ENCODE measurements at regions not wholly inside any gene's neighbourhood (a gene's known extent, or its start where the extent isn't known, plus 50 kb on each side); places are given as distances from the start of the nearest gene placed in this dataset.

DNA sequence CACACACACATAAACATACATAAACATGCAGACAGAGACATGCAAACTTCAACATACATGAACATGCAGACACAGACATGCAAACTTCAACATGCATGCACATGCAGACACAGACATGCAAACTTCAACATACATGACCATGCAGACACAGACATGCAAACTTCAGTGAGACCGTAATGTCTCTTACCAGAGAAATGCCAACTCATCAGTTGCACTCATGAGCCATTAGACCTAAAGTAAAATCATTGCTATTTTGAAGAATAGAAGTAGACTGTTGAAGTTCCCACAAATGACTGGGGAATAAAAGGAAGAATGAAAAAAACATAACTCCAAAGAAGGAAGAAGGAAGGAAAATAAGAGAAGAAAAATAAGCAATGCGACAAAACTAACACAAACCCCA lies 1044.0 kb upstream of the TMEM132C start:
- no peak for DNase-seq

DNA sequence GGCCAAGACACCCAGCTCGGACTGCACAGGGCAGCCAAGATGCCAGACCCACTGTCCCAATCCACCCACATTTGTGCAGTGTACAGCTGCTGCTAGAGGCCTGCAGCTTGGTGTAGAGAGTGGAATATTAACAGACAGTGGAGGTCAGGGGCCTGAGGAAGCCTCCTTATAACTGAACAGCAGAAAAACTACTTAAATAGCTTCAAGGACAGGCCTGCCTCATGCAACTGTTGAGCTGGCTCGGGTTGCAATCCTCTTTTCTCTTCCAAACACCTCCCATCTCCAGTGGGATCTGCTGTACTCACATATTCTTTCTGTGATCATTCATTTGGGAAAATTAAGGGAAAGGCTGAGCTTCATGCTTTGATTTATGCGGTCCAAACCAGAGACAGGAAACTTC lies 1043.2 kb upstream of the TMEM132C start:
- no peak for DNase-seq

DNA sequence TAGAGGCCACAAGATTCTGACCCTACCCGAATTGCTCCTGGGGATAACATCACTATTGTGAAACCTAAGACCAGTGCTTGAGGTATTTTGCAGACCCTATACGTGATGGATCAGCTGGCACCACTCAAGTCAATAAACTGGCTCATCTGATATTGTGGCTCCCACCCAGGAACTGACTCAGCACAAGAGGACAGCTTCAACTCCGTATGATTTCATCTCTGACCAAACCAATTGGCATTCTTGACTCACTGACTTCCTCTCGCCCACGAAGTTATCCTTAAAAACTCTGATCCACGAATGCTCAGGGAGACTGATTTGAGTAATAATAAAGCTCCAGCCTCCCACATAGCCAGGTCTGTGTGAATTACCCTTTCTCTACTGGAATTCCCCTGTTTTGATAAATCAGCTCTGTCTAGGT lies 1036.1 kb upstream of the TMEM132C start:
- DNase-seq: no peak

DNA sequence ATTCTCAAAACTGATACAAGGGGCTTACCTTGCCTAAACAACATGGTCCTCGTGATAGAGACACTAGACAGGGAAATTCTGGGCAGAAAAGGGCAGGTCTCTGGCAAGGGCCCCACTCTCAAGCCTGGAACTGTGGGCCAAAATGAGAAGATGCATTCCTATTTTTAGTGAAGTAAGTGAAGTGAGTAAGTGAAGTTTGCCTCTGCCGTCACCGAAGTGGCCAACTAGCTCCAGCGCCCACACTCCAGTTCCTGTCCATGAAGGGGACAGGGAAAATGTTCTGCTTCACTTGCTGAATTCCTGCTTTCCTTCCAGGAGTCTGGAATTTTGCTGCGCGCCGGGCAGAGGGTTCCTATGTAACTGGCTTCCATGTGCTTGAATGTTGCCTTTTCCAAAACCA lies 1035.6 kb upstream of the TMEM132C start:
- DNase-seq: no peak

GRCh38 chr12:127233016-127233415 lies 1034.0 kb upstream of the TMEM132C start:
- DNase-seq: no peak

GRCh38 chr12:127235761-127236160 lies 1031.2 kb upstream of the TMEM132C start:
- no peak for DNase-seq

GRCh38 chr12:127236491-127236890 lies 1030.5 kb upstream of the TMEM132C start:
- no peak for DNase-seq

DNA sequence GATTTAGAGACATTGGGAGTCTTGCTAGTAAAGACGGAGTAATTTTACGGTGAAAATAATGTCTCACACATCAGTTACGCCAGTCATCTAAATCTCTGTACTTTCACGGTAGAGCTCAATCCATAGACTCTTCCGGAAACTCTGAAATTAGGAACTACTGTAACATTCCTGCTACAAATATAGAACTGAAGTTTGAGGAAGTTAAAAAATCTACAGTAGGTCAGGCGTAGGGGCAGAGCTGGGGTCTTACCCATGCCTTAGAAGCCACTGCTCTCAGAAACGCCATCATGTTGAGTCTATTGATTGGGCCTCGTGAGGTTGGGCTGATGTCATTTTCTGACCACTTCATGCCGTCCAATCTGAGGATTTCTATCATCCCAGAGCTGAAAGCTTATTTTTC lies 1029.8 kb upstream of the TMEM132C start:
- DNase-seq: no peak

- no peak for DNase-seq
Observed at GRCh38 chr12:127238107-127238506, 1028.9 kb upstream of the TMEM132C start.

- no peak for DNase-seq
Observed at GRCh38 chr12:127239781-127240180, 1027.2 kb upstream of the TMEM132C start.

DNA sequence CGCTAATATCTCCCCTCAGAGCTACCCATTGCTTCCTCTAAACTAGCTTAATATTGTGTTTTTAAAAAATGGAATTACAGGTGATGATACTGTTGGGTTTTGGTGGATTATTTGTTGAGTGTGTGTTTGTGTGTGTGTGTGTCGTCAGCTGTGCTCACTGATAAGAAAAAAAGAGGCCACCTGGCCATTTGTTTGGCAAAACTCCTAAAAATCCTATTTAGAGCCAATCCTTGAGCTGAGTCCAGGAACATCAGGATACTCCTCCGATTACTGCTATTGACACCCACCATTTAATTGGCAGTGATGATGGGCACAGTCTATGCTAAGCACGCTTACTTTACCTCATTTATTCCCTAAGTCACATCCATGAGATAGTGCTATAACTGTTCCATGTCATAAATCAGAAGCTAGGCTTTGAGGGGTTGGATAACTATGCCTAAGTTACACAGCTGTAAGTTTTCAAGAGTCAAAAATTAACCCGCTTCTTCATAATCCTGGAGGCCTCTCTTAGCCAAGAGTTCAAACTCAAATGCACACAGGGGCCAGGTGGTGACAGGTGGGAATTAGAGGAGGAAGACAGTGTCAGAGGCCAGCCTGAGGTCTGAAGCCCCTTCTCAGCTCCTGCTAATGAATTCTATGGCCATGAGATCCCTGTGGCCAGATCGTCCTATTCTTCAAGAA lies 1026.6 kb upstream of the TMEM132C start:
- DNase-seq: no peak

DNA sequence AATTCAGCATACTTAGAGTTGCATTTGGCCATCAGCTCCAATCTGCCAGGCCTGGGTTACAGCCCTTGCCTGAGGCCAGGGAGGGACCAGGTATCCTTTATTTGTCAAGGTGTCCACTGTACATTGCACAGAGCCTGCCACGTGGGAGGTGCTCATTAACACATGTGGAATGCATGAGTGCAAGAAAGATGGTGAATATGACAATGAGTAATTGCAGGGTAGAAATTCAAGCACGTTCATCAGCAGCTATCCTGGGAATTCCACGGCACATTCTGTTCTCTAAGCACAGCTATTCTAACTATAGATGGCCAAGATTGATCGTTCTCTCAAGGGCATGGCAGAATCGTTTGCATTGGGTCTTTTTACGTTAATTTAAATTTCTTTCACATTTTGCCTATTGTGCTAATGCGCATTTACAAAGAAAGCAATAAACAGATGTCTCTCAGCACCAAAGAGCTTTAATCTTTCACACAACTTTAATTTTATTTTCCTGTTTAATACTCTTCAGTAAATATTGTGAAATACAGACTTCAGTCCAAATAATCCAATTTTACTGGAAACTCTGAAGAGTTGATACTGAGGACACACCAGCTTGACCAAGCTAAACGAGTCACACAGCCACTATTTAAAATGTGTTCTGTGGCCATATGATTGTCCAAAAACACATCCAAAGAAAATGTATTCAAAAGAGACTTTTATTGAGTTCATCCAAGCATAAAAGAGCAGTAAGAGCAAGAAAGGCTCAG lies 1025.7 kb upstream of the TMEM132C start:
- no peak for DNase-seq

- no peak for DNase-seq
Observed at GRCh38 chr12:127245009-127245408, 1022.0 kb upstream of the TMEM132C start.

DNA sequence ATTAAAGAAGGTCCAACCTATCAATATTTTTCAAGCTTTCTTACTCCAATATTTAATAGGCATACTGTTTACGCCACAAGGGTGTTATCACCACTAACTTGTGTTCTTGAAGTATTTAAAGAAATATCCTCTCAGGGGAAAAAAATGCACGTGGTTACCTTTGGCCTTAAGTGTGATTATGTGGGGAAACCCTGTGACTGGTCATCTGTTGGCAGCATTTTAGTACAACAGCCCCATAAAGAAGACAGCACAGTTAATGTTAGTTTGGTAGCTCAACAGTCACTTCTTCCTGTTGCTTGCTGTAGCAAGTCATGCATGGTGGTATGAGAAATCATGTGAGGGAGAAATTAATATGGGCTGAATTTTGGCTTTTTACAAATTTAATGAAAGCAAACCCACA lies 1021.5 kb upstream of the TMEM132C start:
- no peak for DNase-seq

DNA sequence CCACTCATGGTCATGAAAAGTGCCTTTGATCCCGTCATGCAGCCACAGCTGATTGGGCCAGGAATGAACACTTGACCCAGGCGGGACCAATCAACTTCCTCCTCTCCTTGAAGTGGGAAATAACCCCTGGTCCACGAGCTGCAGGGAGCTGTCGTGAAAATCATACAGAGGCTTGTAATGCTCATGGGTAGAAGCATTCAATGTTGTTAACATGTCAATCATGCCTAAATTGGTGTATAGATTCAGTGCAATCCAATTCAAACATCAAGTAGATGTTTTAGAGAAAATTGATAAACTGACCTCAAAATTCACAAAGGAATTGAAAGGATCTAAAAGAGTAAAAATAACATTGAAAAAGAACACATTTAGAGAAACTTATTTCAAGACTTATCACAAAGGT lies 1019.0 kb upstream of the TMEM132C start:
- DNase-seq: no peak

DNA sequence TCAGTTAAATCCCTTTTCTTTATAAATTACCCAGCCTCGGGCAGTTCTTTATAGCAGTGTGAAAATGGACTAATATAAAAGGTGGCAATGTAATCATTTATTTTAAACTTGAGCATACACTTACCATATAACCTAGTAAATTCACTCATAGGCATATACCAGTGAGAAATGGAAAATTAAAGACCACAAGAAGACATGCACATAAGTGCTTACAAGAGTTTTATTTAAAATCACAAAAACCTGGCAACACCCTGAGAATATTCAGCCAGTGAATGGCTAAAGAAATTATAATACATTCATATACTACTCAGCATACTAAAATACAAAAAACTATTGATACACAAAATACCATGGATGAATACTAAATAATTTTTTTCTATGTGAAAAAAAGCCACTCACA lies 1017.5 kb upstream of the TMEM132C start:
- no peak for DNase-seq

DNA sequence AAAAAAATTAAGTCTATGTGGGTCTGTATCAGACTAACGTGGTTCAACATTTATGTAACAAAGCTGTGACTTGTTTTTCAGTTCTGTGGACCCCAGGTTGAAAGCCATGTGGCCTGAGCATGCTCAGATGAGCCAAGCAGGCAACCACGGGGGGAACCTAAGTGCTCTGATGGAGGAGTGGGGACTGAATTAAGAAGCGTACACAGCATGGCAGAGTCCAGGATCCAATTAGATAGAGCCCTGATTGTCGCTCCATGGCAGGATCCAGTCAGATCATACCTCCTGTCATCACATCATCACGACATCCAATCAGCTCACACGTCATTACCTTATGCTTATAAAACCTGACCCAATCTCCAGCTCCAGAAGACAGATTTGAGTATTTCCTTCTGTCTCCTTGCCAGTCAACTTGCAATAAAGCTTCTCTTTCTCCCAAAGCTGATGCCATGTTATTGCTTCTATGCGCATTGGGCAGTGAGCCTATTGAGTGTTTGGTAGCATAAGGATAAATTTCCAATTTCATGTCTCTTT lies 1013.1 kb upstream of the TMEM132C start:
- DNase-seq: no peak

DNA sequence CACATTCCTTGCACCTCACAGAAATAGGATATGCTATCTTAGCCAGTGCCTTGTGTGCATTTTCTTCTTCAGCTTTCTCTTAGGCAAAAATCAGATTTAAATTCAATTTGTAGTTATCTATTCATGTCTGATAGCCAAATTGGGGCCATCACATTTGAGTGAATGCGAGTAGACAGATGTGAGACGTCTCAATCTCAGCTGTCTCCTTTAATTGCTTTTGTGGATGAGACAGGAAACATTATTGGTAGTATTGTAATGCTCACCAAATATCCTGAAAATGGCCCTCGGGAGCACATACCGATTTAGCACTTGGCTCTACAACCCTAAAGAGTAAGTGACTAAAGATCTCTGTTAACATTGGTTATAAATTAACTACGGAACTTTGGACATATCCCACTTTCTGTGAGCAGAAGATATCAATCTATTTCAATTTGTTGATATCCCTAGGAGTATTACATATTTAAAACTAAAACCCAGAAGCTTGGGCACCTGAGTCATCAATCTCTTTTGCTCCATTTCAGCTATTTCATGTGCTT lies 1012.5 kb upstream of the TMEM132C start:
- DNase-seq: no peak

- DNase-seq: no peak
Observed at GRCh38 chr12:127257366-127257935, 1009.5 kb upstream of the TMEM132C start.

GRCh38 chr12:127260531-127260930 lies 1006.4 kb upstream of the TMEM132C start:
- no peak for DNase-seq

GRCh38 chr12:127260999-127261398 lies 1006.0 kb upstream of the TMEM132C start:
- no peak for DNase-seq

GRCh38 chr12:127262615-127263014 lies 1004.4 kb upstream of the TMEM132C start:
- no peak for DNase-seq

- no peak for DNase-seq
Observed at GRCh38 chr12:127263621-127264020, 1003.3 kb upstream of the TMEM132C start.

DNA sequence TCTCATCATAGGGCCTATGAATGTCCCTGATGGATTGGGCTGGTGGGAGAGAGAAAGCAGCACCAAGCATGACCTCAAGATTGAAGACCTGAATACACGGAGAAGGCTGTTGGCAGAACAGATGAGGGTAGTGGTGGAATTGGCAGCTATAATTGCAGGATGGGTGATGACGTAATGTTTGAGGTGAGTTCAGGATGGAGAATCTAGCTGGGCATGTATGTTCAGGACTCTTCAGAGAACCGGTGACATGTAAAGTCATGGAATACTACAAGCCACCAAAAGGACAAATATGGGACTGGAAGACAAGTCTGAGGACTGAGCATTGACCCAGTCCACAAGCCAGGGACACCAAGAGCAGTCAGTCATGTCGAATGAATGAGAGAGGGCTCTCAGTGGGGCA lies 999.8 kb upstream of the TMEM132C start:
- no peak for DNase-seq

Data from activated CD4-positive, alpha-beta T cell treated with anti-CD3 and anti-CD28 coated beads, Interleukin-2, amount 50 U/mL, for 4 hours (primary cell).